ENCODE measurements at regions not wholly inside any gene's neighbourhood (a gene's known extent, or its start where the extent isn't known, plus 50 kb on each side); places are given as distances from the start of the nearest gene placed in this dataset.

DNA sequence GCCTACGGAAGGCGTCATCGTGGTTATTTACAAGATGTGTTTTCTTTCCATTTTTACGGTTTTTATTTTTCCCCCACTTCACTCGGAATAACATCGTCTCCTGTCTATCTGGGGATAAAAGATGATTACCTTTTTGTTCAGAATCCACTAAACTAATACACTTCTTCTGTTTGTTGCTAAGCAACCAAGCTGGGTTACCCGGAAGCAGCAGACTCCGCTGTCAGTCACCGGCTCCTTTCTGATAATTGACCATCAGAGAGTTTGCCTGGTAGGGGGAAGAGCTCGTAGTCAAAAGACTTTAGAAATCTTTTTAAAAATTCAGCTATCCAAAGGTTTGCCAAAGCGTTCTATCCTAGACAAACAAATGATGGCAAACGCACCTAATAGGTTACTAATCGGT, 75.0 kb upstream of the SFMBT2 start:
- no peak for DNase-seq (ENCODE audit: low read depth in 1 of 2, low spot score in 1 of 2)
- no peak for TF ChIP-seq JUND (IDR thresholded peaks at IDR 0.05; ENCODE audit: low read depth)
- in situ Hi-C loops (cut with HindIII; ENCODE audit: low pct_unique_long_range_greater_than_20kb, low sequenced_read_pairs): no loop called here

DNA sequence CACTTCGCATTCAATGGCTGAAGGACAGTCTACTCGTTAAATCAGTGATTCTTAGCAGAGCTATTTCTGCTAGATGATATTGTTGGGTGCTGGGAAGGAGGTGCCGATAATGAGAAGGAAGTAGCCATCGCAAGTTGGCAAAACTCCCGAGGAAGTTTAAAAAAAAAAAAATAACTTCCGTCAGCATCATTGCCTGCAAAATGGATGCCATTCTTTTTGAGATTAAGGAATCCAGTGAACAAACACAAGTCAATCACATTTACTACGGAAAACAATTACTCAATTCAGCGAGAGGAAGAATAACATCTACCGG, 74.4 kb upstream of the SFMBT2 start:
- DNase-seq (ENCODE audit: low read depth in 1 of 2, low spot score in 1 of 2): no peak
- TF ChIP-seq JUND (IDR thresholded peaks at IDR 0.05; ENCODE audit: low read depth): no peak
- in situ Hi-C loops (cut with HindIII; ENCODE audit: low pct_unique_long_range_greater_than_20kb, low sequenced_read_pairs): no loop called here

DNA sequence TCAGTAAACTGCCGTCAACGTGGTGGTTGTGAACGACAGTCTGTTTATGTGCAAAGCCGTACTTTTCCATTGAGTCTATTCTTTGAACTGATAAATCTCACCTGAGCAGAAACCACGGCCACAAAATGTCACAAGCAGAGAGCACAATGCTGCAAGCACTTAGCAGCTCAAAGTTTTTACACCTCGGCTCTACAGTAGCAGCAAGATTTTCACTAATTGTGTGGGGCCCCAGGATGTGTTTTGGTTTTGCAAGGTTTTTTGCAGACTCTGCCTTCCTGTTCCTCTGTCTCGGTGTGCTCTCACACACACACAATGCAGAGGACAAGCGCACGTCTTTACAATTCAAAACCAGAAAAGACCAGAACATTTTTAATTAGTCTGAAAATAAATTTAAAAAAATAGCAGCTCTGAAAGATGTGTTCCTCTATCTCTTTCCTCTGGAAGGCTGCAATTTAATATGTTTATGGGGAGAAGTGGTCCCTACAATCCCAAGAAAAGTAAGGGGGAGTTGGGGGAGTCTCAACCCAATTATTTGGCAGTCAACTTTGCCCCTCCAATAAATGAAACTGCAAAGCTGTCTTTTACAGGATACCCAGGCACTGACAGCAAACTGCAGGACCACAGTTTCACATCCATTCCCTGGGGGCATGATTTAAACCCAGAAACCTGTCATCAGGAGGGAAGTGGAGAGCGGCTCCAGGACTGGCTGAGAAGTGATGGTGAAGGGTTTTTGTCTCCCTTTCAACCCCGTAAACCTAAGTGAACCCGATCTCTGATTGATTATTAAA, 73.8 kb upstream of the SFMBT2 start:
- no peak for DNase-seq (ENCODE audit: low read depth in 1 of 2, low spot score in 1 of 2)
- TF ChIP-seq JUND (IDR thresholded peaks at IDR 0.05; ENCODE audit: low read depth): no peak
- in situ Hi-C loops (cut with HindIII; ENCODE audit: low pct_unique_long_range_greater_than_20kb, low sequenced_read_pairs): no loop called here

- TF ChIP-seq JUND (IDR thresholded peaks at IDR 0.05; ENCODE audit: low read depth): no peak
- in situ Hi-C loops (cut with HindIII; ENCODE audit: low pct_unique_long_range_greater_than_20kb, low sequenced_read_pairs): no loop called here
- DNase-seq (ENCODE audit: low read depth in 1 of 2, low spot score in 1 of 2): no peak
Observed at GRCh38 chr10:7483848-7484247, 73.0 kb upstream of the SFMBT2 start.

- TF ChIP-seq JUND (IDR thresholded peaks at IDR 0.05; ENCODE audit: low read depth): no peak
- in situ Hi-C loops (cut with HindIII; ENCODE audit: low pct_unique_long_range_greater_than_20kb, low sequenced_read_pairs): no loop called here
- no peak for DNase-seq (ENCODE audit: low read depth in 1 of 2, low spot score in 1 of 2)
Observed at GRCh38 chr10:7482992-7483391, 72.2 kb upstream of the SFMBT2 start.

- TF ChIP-seq JUND (IDR thresholded peaks at IDR 0.05; ENCODE audit: low read depth): no peak
- in situ Hi-C loops (cut with HindIII; ENCODE audit: low pct_unique_long_range_greater_than_20kb, low sequenced_read_pairs): no loop called here
- no peak for DNase-seq (ENCODE audit: low read depth in 1 of 2, low spot score in 1 of 2)
Observed at GRCh38 chr10:7481368-7481765, 70.5 kb upstream of the SFMBT2 start.

DNA sequence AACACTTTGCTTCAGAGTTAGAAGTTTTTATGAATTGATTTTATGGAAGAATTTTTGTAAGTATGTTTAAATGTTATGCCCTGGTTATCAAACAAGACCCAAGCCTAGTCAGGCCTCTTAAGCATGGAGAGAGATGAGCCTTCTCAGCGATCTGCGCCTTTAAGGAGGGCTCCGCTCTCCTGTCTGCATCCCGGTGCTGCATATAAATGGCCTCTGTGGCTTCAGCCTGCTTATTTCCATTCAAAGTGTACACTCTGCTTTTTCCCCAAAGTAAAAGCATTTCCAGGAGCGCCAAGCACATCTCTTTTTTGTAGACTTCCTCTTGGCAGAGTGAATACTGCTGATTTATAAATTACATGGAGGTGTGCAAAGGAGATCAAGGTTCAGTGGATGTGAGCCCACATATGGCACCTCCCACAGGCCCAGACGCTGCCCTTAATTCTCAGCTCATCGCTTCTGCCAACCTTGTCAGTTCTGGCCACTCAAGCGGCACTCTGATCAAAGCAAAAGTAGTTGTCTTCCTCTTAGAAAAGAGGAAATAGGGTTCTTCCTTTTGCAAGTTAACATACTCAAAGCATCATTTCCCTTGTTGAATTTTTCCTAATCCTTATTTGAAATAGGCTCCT, 70.0 kb upstream of the SFMBT2 start:
- in situ Hi-C loops (cut with HindIII; ENCODE audit: low pct_unique_long_range_greater_than_20kb, low sequenced_read_pairs): no loop called here
- no peak for TF ChIP-seq JUND (IDR thresholded peaks at IDR 0.05; ENCODE audit: low read depth)
- no peak for DNase-seq (ENCODE audit: low read depth in 1 of 2, low spot score in 1 of 2)

DNA sequence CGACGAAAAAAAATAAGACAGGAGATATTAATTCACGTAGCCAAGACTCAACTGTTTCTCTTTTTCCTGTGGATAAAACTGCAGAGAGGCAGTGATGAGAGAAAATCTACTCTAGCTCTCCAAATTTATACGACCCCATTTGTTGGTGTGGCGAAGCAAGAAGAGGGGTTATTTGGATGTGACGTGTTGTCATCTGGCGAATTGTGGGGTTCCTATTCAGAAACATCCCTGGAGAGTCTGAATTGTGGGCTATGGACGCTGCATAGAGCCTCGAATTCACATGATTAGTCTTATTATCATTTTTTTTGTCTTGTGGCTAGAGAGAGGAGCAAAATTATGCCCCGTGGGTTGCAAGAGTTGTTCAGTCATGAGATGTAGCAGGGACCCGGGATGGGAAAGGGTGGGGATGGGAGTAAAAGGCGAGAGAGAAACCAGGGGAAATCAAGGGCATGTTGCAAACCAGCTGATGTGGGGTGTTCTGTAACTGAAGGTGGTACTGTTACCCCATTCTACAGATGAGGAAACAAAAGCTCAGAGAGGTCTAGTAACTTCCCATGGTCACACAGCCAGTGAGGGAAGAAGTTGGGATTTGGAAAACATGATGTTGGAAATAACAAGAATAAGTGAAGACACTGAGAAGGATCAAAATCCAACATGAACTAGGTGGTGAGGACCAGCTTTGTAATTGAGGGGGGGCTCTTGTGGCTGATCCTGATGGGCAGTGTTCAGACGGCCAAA, 69.2 kb upstream of the SFMBT2 start:
- in situ Hi-C loops (cut with HindIII; ENCODE audit: low pct_unique_long_range_greater_than_20kb, low sequenced_read_pairs): no loop called here
- TF ChIP-seq JUND (IDR thresholded peaks at IDR 0.05; ENCODE audit: low read depth): no peak

GRCh38 chr10:7478727-7479457, 68.1 kb upstream of the SFMBT2 start:
- no peak for TF ChIP-seq JUND (IDR thresholded peaks at IDR 0.05; ENCODE audit: low read depth)
- in situ Hi-C loops (cut with HindIII; ENCODE audit: low pct_unique_long_range_greater_than_20kb, low sequenced_read_pairs): no loop called here

More for the DNA sequence above, 69.2 kb upstream of the SFMBT2 start:
- DNase-seq (ENCODE audit: low read depth in 1 of 2, low spot score in 1 of 2): no peak

DNA sequence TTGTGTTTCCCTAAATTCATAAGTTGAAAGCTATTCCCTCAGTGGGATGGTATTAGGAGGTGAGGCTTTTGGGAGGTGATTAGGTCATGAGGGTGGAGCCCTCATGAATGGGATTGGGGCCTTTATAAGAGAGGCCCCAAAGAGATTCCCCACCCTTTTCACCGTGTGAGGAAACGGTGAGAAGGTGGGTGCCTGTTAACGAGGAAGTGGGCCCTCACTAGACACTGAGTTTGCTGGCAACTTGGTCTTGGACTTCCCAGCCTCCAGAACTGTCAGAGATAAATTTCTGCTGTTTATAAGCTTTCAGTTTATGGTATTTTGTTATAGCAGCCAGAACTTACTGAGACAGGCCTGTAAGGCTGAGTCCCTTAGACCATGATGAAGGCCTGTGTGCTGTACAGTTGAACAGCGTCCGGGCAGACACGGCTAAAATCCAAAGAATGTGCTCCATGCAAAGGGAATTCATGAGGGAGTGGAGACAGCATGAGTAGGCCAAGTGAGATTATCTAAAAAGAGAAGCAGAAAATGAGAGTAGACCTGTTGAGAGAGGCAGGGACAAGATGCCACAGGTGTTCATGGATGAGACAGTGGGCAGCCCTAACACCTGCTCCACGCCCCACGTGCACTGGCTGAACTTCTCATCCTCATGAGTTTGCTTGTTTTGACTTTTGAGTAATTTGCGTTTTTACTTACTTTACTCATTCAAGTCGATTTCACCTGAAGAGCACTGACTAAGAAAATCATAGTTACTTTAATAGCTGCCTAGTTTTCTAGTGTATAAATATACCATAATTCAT, 66.9 kb upstream of the SFMBT2 start:
- no peak for TF ChIP-seq JUND (IDR thresholded peaks at IDR 0.05; ENCODE audit: low read depth)
- in situ Hi-C loops (cut with HindIII; ENCODE audit: low pct_unique_long_range_greater_than_20kb, low sequenced_read_pairs): no loop called here
- DNase-seq (ENCODE audit: low read depth in 1 of 2, low spot score in 1 of 2): no peak

More at GRCh38 chr10:7478727-7479457, 68.1 kb upstream of the SFMBT2 start:
- no peak for DNase-seq (ENCODE audit: low read depth in 1 of 2, low spot score in 1 of 2)

DNA sequence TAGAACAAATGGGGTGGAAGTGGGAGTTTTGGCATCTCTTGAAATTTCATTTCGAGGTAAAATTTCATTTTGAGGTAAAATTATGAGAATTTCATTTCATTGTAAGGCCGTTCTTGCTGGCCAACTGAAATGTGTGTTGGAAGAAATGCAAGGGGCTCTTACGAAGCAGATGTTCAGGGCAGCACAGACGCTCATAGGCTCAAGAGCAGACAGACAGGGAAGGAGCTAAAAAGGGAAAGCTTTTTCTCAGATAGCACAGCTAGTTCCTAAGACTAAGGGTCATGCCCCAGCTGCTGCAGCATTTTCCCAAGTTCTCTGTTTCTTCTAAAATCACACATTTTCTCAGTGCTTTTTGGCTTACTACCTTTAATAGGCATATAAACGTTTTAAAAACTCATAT, 65.1 kb upstream of the SFMBT2 start:
- DNase-seq (ENCODE audit: low read depth in 1 of 2, low spot score in 1 of 2): no peak
- in situ Hi-C loops (cut with HindIII; ENCODE audit: low pct_unique_long_range_greater_than_20kb, low sequenced_read_pairs): no loop called here
- TF ChIP-seq JUND (IDR thresholded peaks at IDR 0.05; ENCODE audit: low read depth): no peak

Data from T47D (cell line).